AG10803 (cell line): ENCODE measurements at regions not wholly inside any gene's neighbourhood (a gene's known extent, or its start where the extent isn't known, plus 50 kb on each side); places are given as distances from the start of the nearest gene placed in this dataset.

Experiments used
- DNase-seq: peaks from one replicate; pipeline ENCODE4 v3.0.0; 2010; ENCODE audit warnings: low read depth
- H3K4me3 ChIP-seq: 2 replicates; pipeline ENCODE4 v1.5.1; 2011; ENCODE audit warnings: mild to moderate bottlenecking, low read length, control low read depth
- TF ChIP-seq, protein P1 (sequence below): conservative IDR thresholded peaks from 2 replicates; pipeline ENCODE4 v1.5.1; 2011; ENCODE audit warnings: mild to moderate bottlenecking, low read length, control low read depth, inconsistent platforms

- TF ChIP-seq, protein P1, sequence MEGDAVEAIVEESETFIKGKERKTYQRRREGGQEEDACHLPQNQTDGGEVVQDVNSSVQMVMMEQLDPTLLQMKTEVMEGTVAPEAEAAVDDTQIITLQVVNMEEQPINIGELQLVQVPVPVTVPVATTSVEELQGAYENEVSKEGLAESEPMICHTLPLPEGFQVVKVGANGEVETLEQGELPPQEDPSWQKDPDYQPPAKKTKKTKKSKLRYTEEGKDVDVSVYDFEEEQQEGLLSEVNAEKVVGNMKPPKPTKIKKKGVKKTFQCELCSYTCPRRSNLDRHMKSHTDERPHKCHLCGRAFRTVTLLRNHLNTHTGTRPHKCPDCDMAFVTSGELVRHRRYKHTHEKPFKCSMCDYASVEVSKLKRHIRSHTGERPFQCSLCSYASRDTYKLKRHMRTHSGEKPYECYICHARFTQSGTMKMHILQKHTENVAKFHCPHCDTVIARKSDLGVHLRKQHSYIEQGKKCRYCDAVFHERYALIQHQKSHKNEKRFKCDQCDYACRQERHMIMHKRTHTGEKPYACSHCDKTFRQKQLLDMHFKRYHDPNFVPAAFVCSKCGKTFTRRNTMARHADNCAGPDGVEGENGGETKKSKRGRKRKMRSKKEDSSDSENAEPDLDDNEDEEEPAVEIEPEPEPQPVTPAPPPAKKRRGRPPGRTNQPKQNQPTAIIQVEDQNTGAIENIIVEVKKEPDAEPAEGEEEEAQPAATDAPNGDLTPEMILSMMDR: no peak
- no peak for DNase-seq
- no peak overlapping the region for H3K4me3 ChIP-seq
These were observed 386.2 kb upstream of the HNRNPA3 start for GRCh38 chr2:176826356-176826755.

GRCh38 chr2:176826984-176827668 lies 385.5 kb upstream of the HNRNPA3 start:
- no peak for DNase-seq
- H3K4me3 ChIP-seq: no peak overlapping the region
- TF ChIP-seq, protein P1: no peak

- no peak for DNase-seq
- TF ChIP-seq, protein P1: no peak
- H3K4me3 ChIP-seq: no peak overlapping the region
These were observed 382.2 kb upstream of the HNRNPA3 start for GRCh38 chr2:176830362-176830761.

DNA sequence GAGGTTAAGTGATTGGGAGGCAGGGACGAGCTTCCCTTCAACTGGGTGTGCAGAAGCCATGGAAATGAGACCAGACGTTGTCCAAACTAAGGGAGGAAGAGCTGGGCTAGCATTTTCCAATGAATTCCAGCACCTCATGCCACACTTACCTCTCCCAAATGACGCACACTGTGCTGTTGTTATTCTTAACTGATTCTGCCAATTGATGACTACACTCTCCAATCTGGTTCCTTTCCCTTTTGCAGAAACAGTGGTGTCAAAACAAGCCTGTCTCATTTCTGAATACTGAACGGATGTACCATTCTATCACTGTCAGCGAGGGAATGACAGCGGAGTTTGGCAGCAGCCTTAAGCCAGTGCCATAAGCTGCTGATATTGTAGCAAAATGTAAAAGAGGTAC lies 380.5 kb upstream of the HNRNPA3 start:
- DNase-seq: no peak

GRCh38 chr2:176833671-176834070 lies 378.9 kb upstream of the HNRNPA3 start:
- TF ChIP-seq, protein P1: no peak
- no peak overlapping the region for H3K4me3 ChIP-seq
- DNase-seq: no peak

More for the DNA sequence above, 380.5 kb upstream of the HNRNPA3 start:
- no peak overlapping the region for H3K4me3 ChIP-seq
- TF ChIP-seq, protein P1: no peak

- TF ChIP-seq, protein P1: no peak
- no peak overlapping the region for H3K4me3 ChIP-seq
- DNase-seq: no peak
These were observed 378.4 kb upstream of the HNRNPA3 start for GRCh38 chr2:176834226-176834625.

GRCh38 chr2:176843208-176843607 lies 369.4 kb upstream of the HNRNPA3 start:
- TF ChIP-seq, protein P1: no peak

More at GRCh38 chr2:176843208-176843607, 369.4 kb upstream of the HNRNPA3 start:
- no peak for DNase-seq
- no peak overlapping the region for H3K4me3 ChIP-seq
